HuH-7.5 (cell line): ENCODE measurements at regions not wholly inside any gene's neighbourhood (a gene's known extent, or its start where the extent isn't known, plus 50 kb on each side); places are given as distances from the start of the nearest gene placed in this dataset.

Experiments
- DNase-seq: peaks from one replicate; pipeline ENCODE4 v3.0.0; 2011; ENCODE audit warnings: low spot score

DNA sequence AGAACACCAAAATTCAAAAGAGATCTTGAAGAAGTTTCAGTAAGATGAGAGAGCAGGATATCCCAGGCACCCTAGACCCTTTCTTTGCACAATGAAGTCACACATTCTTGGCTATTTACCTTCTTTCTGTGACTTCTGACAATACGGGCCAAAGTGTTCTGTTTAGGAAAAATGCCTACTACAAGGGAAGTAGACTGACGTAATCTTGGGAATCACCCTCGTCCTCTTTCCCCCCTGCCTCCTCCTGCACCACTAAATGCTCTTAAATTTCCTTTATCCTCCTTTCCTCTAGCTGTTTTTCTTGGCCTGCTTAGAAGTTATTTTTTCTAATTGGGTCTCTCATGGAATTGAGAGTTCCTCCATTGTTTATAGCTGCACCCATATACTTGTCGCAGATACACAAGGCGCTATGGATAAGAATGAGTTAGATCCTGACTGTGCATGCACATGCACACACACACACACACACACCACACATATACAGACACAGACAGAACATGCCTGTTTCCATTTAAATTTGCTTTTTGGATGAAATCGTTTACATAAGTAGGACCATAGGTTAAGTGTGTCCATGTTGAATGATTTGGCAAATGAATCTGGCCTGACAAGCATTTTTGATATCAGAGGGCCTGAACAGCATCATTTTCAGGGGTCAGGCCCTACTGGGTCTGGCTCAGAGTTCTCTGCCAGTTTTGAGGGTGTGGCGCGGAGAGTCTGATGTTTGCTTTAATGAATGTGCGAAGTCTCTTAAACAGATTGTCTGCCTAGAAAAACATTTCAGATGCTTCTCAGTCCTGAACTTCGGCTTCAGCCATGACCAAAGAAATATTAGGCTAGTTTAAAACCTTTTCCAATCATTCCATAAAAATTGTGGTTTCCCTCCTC, 131.9 kb upstream of the NT5C1B start:
- no peak for DNase-seq

DNA sequence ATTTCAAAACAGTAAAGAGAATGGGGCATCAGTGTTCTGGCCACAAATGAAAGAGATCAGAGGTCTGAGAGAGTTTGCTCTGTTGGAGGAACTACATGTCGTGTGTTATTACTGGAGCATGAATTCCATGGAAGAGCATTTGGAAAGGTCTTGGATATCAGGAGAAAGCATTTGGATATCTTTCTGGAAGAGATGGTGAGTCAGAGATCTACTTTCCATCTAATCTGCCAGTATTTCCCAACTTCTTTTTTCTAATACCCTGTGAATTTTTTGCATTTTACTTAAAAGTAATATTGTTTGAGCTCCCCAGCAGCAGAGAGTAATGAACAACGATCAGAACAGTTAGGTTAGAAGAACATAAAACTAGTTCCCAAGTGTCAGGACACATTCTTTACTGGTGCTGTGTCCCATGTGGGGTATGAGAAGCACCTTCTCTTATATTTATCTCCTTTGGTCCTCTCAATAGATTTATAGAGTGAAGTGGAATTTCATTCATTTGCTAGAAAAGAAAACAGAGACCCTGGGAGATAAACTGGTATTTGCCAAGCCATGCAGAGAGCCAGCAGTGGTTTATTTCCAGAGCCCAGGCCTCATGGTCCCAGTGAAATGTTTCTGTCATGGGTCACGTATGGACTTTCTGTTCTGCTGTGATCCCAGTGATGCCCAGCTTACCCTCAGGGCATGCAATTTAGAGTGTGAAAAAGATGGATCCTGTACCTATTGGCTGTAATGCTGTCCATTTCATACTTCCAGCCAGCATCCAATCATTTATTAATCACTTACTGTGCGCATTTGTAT, 130.8 kb upstream of the NT5C1B start:
- DNase-seq, result no peak

DNA sequence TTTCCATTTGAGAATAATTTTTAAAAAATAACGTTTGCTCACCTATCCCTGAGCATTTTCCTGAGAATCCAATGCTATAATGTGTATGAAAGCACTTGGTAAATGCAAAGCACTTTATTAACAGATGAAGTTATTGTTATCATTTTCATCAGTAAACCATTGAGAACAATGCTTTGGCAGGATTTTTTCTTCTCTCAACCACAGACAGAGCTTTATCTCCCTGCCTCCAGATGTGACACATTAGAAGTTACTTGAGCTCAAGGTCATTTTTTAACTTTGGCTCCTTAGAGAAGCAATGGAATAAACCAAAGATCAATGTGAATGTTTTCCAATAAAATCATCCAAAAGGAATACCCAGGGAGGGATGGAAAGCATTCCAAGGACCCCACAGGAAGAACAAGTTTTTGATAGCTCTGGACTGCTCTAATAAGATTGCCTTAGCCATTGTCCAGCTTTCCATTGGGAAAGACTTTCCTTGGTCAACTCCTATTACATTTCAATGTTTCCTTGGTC, 118.9 kb upstream of the NT5C1B start:
- DNase-seq, result no peak

DNA sequence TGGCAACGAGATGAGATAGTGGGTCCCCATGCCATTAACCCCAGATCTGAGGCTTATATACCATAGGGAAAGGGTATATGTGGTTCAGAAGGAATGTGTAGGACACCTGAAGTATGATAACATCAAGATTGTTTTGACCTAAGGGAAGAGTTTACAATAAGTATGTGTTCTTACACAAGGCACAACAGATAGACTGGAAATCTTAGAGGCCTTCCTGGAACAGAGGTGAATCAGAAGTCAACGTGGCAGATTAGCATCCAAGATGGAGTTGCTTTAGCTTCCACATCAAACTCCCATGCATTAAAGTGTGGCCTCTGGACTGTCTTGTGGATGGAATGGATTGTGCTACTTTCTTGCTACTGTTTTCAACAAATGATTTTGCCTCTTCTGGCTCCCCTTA, 116.6 kb upstream of the NT5C1B start:
- DNase-seq, result no peak

DNA sequence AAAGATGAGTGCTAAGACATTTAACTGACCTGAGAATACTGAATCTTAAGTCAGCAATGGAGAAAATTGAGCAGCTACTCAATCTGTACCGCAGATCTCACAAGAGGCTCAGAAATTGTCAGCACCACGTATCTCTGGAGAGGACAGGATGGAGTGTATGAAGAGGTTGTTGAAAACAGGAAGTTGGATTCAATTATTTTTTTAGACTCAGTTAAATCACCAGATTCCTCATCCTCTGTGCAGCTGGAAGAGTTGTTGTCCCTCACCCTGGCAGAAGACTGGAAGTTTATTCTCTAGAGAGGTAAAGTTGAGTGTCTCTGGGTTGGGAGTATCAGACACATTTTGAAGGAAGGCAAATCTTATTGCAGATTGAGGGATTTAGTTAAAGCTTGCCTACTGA, 114.9 kb upstream of the NT5C1B start:
- no peak for DNase-seq

DNA sequence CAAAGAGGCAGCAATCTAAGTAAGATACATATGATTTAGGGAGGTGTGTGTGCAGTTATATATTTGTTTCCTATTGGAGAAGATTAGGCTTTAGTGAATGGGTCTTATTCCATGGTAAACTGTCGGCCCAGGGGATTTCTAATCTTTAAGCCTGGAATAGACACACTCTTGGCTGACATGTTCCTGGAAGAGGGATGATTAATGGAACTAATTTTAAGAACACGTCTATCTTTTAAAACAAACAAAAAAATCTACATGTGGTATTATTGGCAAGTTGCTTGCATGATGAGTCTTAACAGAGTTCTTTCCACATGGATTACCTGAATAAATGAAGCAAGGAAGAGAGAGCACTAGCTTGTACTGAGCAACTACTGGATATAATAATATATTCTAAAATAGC, 114.2 kb upstream of the NT5C1B start:
- DNase-seq, result no peak

DNA sequence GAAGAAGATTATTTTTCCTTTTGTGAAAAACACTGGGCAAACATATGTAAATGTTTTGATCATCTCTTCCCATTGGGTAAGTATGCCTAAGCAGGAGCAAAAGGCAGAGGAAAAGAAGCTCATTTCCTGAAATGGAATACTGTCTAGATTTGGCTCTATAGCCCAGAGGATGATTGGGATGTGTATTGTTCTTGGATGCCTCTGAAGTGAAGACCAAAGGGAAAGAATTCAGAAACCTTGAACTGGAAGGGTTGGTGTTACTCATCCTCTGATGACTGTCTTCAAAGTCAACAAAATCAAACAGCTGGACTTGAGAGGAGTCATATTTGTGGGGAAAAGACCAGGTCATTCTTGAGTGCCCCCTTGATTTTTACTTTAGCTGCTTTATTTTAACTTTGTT, 112.6 kb upstream of the NT5C1B start:
- DNase-seq, result no peak

DNA sequence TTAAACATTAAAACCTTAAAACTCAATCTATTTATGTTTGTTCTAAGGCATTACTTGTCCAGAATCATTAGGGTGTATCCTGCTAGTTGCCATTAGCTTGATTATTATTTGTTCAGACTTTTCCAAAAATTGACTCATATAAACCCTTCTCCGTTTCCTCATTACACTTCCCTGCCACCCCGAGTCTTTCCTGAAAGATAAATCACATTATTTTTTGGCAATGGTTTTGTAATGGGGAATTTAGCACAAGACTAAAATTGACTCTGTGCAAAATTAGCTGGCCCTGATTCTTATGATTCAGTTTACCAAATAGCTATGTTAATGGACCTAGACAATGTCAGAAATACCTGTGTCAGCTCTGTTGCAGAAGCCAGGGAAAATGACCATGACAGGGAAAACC, 112.2 kb upstream of the NT5C1B start:
- DNase-seq, result no peak

DNA sequence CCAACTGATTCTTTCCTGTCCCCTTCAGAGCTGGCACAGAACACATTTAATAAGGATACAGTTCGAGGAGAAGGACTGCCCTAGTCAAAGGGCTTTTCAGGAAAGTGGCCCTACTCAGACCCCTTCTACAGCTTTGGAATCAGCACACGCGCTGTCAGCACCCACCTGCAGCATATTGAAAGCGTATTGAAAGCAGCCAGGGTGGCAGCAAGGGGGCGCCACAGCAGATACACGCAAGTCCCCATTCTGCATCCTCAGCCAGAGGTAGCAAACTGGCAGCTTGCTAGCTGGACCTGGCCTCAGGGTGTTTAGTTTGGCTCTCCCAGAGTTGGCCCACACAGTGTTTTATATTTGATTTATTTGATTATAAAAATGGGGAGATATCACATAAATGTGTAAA, 101.0 kb upstream of the NT5C1B start:
- no peak for DNase-seq

DNA sequence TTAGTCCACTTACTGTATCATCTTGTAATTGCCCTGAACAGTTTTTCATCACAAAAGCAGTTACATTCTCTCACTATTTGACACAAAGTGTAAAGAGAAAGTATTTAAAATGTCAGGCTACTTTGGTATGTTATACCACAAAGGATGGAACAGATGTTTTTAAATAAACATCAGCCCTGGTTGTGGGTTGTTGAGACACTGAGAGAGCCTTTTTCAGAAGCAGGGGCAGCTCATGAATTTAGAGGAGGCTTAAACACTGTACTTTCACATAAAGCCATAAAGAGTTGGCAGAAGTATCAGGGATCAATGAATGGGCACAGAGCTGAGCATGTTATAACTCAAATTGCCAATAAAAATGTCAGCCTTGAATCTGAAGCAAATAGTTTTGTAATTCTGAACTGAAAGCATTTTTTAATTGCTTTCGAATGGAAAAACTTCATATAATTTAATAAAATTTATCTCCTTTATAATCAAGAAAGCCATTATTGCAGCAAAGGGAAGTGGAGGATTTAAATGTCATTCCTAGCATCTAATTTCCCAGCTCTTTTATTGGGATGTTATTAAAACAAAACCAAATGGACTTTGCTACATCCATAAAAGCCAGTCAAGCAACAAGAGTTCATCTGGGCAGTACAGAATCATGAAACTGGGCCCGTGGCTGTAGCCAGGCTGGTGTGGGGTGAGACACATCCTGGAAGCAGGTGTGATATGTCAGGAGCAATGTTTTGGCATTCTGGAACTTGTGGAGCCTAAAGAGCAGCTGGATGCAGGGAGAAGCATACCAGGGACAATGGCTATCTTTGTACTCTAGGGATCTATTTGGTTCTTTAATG, 95.1 kb upstream of the NT5C1B start:
- DNase-seq, result no peak

DNA sequence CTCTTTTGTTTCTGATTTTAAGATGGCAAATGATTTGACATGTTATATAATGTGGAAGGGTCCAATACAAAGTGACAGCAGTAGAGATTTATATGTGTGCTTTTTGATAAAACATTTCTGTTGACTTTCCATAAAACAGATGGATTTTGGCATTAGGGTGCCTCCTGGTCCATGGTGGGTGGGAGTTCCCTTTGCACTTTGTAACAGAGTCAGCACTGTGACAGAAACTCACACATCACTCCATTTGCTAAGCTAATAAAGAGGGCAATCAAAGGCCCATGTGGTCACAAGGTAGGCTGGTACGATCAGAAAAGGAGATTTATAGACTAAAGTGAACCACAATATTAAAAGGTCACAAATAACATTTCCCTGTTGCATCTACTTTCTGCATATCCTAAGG, 93.3 kb upstream of the NT5C1B start:
- DNase-seq, result no peak

DNA sequence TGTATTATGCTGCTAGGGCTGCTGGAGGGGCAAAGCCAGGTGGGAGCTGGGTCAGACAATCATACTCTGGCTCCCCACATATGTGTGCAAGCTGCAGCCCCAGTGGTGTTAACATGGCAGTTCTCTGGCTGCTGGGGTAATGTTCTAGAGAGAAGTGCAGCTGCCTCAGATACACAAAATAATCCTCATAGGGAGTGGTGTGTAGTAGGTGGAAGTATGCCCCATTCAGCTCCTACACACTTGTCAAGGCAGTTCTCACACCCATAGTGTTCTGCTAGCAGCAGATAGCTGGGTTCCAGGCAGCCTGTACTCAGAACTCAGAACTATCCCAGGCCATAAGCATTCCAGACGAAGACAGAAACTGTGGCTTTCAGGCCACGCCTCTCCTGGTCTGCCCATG, 87.9 kb upstream of the NT5C1B start:
- DNase-seq, result no peak

DNA sequence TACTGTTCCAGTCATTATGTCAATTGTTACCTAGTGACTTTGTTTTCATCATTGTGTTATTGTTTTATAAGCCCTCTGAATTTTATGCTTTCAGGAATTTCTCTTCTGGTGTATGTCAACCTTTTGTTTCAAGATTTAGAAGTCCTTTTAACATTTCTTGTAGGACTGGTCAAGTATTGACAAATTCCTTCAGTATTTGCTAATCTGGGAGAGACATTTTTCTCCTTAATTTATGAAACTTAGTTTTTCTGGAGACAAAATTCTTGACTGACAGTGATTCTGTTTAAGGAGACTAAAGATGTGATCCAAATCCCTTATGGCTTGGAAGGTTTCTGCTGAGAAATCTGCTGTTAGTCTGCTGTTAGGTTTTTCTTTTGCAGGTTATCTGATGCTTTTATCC, 84.9 kb upstream of the NT5C1B start:
- no peak for DNase-seq

DNA sequence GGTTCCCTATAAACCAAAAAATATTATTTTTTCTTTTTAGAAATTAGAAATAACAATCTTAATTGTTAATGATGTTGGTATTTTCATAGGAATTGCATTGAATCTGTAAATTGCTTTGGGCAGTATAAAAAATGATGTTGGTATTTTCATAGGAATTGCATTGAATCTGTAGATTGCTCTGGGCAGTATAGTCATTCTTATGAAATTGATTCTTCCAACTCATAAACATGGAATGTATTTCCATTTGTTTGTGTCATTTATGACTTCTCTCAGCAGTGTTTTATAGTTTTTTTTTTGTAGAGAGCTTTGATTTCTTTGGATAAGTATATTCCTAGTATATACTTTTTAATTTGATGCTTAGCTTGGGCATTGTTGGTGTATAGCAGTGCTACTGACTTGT, 82.0 kb upstream of the NT5C1B start:
- no peak for DNase-seq

DNA sequence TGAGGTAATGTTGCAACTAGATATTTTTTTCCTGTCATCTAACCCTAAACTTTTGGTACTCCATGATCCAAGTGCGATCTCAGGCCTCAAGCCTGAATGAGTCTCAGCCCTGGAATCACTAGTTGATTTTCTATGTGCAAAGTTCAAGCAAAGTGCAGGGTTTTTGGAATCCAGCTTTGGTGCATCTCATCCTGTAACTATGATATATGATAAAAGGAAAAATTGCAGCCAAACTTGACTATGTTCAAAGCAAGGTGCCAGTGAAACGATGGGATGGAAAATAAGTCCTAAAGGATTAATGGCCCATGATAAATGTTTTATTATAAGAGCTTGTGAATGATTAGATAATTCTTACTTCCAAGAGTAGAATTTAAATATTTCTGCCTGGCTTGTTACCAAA, 78.9 kb upstream of the NT5C1B start:
- DNase-seq, result no peak

DNA sequence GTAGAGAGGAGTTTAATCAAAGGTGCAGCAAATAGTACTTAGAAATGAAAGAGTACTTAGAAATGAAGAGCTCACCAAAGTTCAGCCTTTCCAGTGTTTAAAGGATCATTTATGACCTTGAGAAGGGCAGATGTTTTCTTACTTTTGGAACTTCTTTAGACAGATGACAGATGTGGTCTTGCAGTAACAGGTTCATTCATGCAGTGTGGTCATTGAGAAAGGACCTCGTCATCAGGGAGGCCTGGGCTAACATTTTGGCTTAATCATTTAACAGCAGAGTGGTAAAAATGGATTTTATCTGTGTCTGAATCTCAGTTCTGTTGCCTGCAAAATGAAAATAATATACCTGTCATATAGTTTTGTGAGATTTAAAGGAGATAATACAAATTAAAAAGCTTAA, 75.1 kb upstream of the NT5C1B start:
- no peak for DNase-seq

DNA sequence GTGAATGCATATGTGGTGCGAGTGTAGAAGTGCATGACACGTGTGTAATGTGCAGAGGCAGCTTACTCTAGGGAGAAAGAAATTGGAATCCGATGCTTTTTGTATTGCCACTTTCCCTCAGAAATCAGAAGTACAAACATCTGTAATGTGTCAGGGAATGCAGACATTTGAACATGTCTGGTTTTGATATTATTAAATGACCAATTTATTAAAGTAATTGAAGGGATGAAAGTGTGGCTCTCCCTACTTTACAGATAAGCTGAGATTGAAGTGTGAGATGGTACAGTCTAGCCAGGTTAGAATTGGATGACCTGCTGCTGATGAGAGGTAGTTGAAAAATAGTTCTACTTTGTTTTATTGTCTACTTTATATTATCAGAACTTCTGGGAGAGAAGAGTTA, 74.5 kb upstream of the NT5C1B start:
- DNase-seq, result no peak

DNA sequence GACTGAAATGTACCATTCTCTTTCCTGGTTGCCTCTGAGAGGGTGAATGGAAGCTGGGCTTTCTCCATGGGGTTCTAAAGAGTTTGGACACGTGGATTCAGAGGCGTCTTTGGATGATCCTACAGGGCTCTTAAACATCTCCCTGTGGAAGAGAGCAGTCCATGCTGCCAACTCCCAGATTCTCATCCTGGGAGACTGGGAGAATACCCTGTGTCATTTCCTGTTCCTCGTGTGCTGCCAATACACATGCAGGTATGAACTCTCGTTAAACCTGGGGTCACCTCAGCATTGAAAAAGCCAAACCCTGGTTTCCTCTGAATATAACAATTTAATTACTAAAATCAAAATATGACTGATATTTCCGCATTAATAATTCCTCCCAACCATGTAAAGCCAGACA, 73.3 kb upstream of the NT5C1B start:
- no peak for DNase-seq

DNA sequence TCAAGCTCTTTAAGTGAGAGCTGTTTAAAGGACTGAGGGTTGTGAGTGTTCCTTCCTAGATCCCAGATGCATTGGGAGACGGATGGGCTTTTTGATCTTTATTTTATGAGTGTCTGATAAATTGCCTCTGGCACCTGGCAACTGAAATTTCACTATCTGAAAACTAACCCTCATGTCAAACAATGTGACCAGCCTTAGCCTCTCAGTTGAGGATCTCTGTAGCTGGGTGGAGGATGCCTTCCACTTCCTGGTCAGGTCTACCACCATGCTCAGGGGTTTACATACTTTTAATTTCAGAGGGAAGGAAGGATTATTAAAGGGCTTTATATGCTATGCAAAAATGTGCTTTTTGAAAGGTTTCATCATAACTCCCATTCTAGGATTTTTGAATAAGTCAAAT, 70.5 kb upstream of the NT5C1B start:
- DNase-seq, result no peak

DNA sequence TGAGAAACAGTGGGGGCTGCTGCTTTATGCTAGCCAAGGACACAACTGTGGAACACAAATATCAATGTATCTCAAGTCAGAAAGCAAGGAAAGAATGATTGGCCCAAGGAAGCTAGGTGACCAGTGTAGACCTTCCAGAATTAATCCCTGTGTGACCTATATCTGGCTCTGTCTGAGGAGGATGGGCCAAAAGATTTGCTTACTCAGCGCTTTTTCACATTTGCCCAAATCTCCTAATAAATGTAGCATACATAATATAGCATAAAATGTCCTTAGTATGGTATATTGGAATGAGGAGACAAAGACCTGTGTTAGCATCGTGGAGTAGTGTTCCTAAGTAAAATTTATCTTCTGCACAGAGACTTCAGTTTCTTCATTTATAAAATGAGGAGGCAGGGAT, 66.7 kb upstream of the NT5C1B start:
- DNase-seq, result no peak

DNA sequence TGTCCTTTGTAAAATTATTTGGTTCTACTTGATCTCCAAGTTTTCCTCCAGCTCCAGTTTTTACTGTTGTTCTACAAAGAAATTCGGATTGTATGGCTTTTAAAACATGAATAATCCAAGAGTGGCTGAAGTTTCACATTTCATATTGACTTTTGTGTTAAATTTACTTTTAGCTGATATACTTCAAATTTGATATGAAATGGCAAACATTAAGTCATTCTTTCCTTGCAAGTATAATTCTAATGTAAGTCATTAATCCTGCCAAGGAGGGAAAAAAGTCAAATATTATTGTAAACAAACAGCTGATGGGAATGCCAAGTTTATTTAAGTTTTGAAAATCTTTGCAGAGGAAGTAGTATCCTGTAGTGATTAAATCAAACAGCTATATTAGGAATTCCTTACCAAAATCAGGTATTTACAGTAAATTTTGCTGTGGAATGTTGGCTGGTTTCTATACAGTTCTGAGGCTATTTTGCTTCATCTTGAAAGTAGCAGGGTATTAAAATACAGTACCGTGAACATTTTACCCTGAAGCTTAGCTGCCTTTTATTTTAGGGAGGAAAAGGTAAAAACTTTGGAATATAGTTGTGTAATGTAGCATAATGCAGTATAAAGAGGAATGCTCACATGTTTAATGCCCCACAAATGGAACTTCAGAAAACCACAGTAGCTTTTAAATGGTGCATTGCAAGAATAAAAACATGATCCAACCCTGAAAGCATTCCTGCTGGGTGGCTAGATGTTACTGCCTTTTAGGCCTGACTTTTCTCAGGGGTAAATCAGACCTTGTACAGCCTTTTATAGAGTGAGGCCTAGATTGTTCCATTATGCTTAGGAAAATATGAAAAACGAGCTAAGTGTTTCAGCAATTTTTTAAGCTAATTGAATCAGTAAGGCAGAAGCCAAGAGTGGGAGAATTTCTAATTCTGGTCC, 62.7 kb upstream of the NT5C1B start:
- DNase-seq, result no peak
